WTC11 (cell line): ENCODE measurements at regions not wholly inside any gene's neighbourhood (a gene's known extent, or its start where the extent isn't known, plus 50 kb on each side); places are given as distances from the start of the nearest gene placed in this dataset.

Experiments used
- ATAC-seq: fragments of 200-7000 bp; cut with Tn5 transposase; 2 replicates; pipeline ENCODE4 v1.10.0; 2021; ENCODE audit warnings: mild to moderate bottlenecking, moderate library complexity
- CTCF ChIA-PET: fragments of 300-600 bp; sonication (Branson Sonifier 250); formaldehyde crosslinking; loops from one replicate; lab custom pipeline; 2021; ENCODE audit warnings: antibody characterized with exemption; lab: Charles Lee
- POLR2A ChIA-PET: fragments of 350-600 bp; sonication (Branson Sonifier 250); formaldehyde crosslinking; loops from one replicate; lab custom pipeline; 2021; ENCODE audit warnings: antibody characterized with exemption; lab: Charles Lee
- DNase-seq: peaks from one replicate; pipeline ENCODE4 v3.0.0; 2021; ENCODE audit warnings: low spot score
- H3K27ac Mint-ChIP-seq: 2 replicates; pipeline ENCODE4 v1.8.0; 2021; ENCODE audit warnings: mixed read lengths
- H3K27me3 Mint-ChIP-seq: 2 replicates; pipeline ENCODE4 v1.8.0; 2021; ENCODE audit warnings: low read depth, mild to moderate bottlenecking, moderate library complexity, mixed read lengths
- H3K36me3 Mint-ChIP-seq: 2 replicates; pipeline ENCODE4 v1.8.0; 2021; ENCODE audit warnings: mixed read lengths
- H3K4me1 Mint-ChIP-seq: 2 replicates; pipeline ENCODE4 v1.8.0; 2022; ENCODE audit warnings: mixed read lengths
- H3K4me3 Mint-ChIP-seq: 2 replicates; pipeline ENCODE4 v1.8.0; 2021; ENCODE audit warnings: mild to moderate bottlenecking, moderate library complexity, mixed read lengths
- H3K9me3 Mint-ChIP-seq: 2 replicates; pipeline ENCODE4 v1.8.0; 2021; ENCODE audit warnings: mixed read lengths
- ATF1 ChIP-seq: sonication (generic); formaldehyde crosslinking; IDR thresholded peaks from 2 replicates; pipeline ENCODE4 v1.8.1; 2023; ENCODE audit warnings: mild to moderate bottlenecking, moderate library complexity, missing genetic modification reagents
- CBFB ChIP-seq: sonication (generic); formaldehyde crosslinking; IDR thresholded peaks from 2 replicates; pipeline ENCODE4 v1.8.1; 2022; ENCODE audit warnings: mild to moderate bottlenecking, low read depth, missing genetic modification reagents
- CREM ChIP-seq: sonication (generic); formaldehyde crosslinking; IDR thresholded peaks from 2 replicates; pipeline ENCODE4 v1.8.1; 2022; ENCODE audit warnings: mild to moderate bottlenecking, missing genetic modification reagents, moderate library complexity
- EMX1 ChIP-seq: fragments of 250-450 bp; sonication (Bioruptor Pico); IDR thresholded peaks from 2 replicates; pipeline ENCODE4 v1.8.0; 2021; ENCODE audit warnings: mild to moderate bottlenecking
- FOXJ3 ChIP-seq: sonication (generic); formaldehyde crosslinking; IDR thresholded peaks from 2 replicates; pipeline ENCODE4 v1.9.0; 2021; ENCODE audit warnings: missing genetic modification reagents, mild to moderate bottlenecking, borderline replicate concordance
- NR2C2 ChIP-seq: sonication (generic); formaldehyde crosslinking; IDR thresholded peaks from 2 replicates; pipeline ENCODE4 v1.8.0; 2022; ENCODE audit warnings: mild to moderate bottlenecking, missing genetic modification reagents
- ZNF138 ChIP-seq: sonication (generic); formaldehyde crosslinking; conservative IDR thresholded peaks from 2 replicates; pipeline ENCODE4 v1.8.1; 2022; ENCODE audit warnings: mild to moderate bottlenecking, moderate library complexity, missing genetic modification reagents
- TF ChIP-seq, protein P1 (sequence below): fragments of 250-450 bp; sonication (Bioruptor Pico); IDR thresholded peaks from 2 replicates; pipeline ENCODE4 v1.9.0; 2021; ENCODE audit warnings: mild to moderate bottlenecking, borderline replicate concordance
- TF ChIP-seq, protein P2 (sequence below): sonication (generic); formaldehyde crosslinking; IDR thresholded peaks from 2 replicates; pipeline ENCODE4 v1.8.0; 2023; ENCODE audit warnings: mild to moderate bottlenecking, missing genetic modification reagents
- TF ChIP-seq, protein P3 (sequence below): fragments of 200-600 bp; IDR thresholded peaks from 2 replicates; pipeline ENCODE4 v1.8.0; 2022; ENCODE audit warnings: antibody characterized with exemption
- TF ChIP-seq, protein P4 (sequence below): sonication (generic); formaldehyde crosslinking; IDR thresholded peaks from 2 replicates; pipeline ENCODE4 v1.8.0; 2023; ENCODE audit warnings: missing genetic modification reagents, mild to moderate bottlenecking, borderline replicate concordance
- TF ChIP-seq, protein P5 (sequence below): sonication (generic); formaldehyde crosslinking; IDR thresholded peaks from 2 replicates; pipeline ENCODE4 v1.8.1; 2023; ENCODE audit warnings: mild to moderate bottlenecking, missing genetic modification reagents
- TF ChIP-seq, protein P6 (sequence below): sonication (generic); formaldehyde crosslinking; IDR thresholded peaks from 2 replicates; pipeline ENCODE4 v1.8.1; 2023; ENCODE audit warnings: mild to moderate bottlenecking, missing genetic modification reagents

DNA sequence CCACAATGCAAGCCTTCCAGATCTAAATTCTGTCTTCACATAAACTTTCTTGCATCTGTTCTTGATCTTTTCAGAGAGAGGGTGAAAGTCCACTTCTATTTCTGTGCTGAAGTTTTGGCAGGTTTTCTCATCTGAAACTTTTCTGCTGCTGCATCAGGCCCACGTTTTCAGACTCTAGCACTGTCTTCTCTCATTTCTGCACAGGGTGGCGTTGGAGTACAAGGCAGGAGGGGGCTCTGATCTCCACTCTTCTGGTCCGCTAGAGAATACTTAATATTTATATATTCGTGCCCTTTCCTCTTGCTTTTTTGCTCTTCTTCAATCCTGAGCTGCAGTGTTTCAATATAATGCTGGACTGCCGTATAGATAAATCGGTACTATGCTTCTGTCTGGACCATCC is 204.0 kb upstream of the PRDM9 start (continued):
- TF ChIP-seq, protein P1, sequence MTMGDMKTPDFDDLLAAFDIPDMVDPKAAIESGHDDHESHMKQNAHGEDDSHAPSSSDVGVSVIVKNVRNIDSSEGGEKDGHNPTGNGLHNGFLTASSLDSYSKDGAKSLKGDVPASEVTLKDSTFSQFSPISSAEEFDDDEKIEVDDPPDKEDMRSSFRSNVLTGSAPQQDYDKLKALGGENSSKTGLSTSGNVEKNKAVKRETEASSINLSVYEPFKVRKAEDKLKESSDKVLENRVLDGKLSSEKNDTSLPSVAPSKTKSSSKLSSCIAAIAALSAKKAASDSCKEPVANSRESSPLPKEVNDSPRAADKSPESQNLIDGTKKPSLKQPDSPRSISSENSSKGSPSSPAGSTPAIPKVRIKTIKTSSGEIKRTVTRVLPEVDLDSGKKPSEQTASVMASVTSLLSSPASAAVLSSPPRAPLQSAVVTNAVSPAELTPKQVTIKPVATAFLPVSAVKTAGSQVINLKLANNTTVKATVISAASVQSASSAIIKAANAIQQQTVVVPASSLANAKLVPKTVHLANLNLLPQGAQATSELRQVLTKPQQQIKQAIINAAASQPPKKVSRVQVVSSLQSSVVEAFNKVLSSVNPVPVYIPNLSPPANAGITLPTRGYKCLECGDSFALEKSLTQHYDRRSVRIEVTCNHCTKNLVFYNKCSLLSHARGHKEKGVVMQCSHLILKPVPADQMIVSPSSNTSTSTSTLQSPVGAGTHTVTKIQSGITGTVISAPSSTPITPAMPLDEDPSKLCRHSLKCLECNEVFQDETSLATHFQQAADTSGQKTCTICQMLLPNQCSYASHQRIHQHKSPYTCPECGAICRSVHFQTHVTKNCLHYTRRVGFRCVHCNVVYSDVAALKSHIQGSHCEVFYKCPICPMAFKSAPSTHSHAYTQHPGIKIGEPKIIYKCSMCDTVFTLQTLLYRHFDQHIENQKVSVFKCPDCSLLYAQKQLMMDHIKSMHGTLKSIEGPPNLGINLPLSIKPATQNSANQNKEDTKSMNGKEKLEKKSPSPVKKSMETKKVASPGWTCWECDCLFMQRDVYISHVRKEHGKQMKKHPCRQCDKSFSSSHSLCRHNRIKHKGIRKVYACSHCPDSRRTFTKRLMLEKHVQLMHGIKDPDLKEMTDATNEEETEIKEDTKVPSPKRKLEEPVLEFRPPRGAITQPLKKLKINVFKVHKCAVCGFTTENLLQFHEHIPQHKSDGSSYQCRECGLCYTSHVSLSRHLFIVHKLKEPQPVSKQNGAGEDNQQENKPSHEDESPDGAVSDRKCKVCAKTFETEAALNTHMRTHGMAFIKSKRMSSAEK (CRISPR knock-in tag) = no peak

DNA sequence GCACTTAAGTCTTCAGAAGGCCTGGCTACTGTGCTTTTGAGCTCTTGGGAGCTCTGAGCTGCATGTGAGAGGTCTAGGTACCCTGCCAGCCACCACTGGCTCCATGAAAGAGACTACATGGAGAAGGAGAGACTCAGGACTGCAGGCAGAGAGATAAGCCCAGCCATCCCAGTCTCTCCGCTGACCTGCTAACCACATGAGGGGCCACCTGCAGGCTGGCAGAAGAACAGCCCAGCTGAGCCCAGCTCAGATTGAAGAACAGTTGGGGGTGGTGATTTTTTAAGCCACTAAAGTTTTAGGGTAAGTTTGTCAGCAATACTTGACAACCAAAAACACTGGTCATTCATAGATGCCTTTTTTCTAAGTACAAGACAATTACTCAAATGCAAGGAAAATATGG is 205.0 kb upstream of the PRDM9 start:
- CTCF ChIA-PET = interaction anchor here (0.6 to 1.7 kb wide), 3 partner anchors 15 to 93 kb away, joined by 3 to 11 read pairs (median 3); no protein-coding TSS in a partner anchor
- POLR2A ChIA-PET = no interaction called here

DNA sequence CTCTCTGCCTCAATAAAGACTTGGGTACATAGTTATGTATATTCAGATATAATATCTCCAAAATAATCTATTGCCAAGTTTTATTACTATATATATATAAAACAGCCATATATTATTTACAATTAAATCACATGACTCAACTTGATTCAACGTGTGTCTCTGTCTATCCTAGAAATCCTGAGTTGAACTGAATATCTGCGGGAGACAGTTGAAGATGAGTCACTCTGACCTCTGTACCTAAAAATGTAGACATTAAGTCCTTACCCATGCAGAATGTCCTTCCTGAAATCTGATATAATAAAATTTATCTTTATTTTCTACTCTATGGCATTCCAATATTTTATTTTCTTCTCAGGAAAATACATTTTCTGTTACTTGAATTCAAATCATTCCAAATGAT is 218.2 kb upstream of the PRDM9 start:
- Mint-ChIP-seq H3K9me3 (peaks cover 18% of the 10 kb centered on the region), H3K27me3 (no peaks in the 10 kb centered on the region), H3K27ac (no peak overlapping the region), H3K36me3 (peaks cover 4% of the 10 kb centered on the region; the same call in 1 of the 2 replicates), H3K4me1 (no peaks in the 10 kb centered on the region), H3K4me3 (no peak overlapping the region)
- ChIA-PET POLR2A (no interaction called here), CTCF (no interaction called here)
- no peak for DNase-seq
- ATAC-seq = no peak
- TF ChIP-seq EMX1 (CRISPR knock-in tag) = no peak
- TF ChIP-seq, protein P2, sequence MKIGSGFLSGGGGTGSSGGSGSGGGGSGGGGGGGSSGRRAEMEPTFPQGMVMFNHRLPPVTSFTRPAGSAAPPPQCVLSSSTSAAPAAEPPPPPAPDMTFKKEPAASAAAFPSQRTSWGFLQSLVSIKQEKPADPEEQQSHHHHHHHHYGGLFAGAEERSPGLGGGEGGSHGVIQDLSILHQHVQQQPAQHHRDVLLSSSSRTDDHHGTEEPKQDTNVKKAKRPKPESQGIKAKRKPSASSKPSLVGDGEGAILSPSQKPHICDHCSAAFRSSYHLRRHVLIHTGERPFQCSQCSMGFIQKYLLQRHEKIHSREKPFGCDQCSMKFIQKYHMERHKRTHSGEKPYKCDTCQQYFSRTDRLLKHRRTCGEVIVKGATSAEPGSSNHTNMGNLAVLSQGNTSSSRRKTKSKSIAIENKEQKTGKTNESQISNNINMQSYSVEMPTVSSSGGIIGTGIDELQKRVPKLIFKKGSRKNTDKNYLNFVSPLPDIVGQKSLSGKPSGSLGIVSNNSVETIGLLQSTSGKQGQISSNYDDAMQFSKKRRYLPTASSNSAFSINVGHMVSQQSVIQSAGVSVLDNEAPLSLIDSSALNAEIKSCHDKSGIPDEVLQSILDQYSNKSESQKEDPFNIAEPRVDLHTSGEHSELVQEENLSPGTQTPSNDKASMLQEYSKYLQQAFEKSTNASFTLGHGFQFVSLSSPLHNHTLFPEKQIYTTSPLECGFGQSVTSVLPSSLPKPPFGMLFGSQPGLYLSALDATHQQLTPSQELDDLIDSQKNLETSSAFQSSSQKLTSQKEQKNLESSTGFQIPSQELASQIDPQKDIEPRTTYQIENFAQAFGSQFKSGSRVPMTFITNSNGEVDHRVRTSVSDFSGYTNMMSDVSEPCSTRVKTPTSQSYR (CRISPR knock-in tag) = no peak
- no peak for TF ChIP-seq FOXJ3 (CRISPR knock-in tag)
- TF ChIP-seq NR2C2 (CRISPR knock-in tag) = no peak
- TF ChIP-seq, protein P3, sequence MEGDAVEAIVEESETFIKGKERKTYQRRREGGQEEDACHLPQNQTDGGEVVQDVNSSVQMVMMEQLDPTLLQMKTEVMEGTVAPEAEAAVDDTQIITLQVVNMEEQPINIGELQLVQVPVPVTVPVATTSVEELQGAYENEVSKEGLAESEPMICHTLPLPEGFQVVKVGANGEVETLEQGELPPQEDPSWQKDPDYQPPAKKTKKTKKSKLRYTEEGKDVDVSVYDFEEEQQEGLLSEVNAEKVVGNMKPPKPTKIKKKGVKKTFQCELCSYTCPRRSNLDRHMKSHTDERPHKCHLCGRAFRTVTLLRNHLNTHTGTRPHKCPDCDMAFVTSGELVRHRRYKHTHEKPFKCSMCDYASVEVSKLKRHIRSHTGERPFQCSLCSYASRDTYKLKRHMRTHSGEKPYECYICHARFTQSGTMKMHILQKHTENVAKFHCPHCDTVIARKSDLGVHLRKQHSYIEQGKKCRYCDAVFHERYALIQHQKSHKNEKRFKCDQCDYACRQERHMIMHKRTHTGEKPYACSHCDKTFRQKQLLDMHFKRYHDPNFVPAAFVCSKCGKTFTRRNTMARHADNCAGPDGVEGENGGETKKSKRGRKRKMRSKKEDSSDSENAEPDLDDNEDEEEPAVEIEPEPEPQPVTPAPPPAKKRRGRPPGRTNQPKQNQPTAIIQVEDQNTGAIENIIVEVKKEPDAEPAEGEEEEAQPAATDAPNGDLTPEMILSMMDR = no peak
- TF ChIP-seq ATF1 (CRISPR knock-in tag) = no peak

More for the DNA sequence above, 205.0 kb upstream of the PRDM9 start:
- no peak overlapping the region for H3K4me3 Mint-ChIP-seq
- ATAC-seq = peak; percentile 85
- DNase-seq = no peak
- no peak overlapping the region for H3K27ac Mint-ChIP-seq
- H3K9me3 Mint-ChIP-seq = peaks cover 37% of the 10 kb centered on the region
- H3K27me3 Mint-ChIP-seq = no peaks in the 10 kb centered on the region
- H3K36me3 Mint-ChIP-seq = peaks cover 10% of the 10 kb centered on the region
- no peaks in the 10 kb centered on the region; the same call in 1 of the 2 replicates for H3K4me1 Mint-ChIP-seq
- TF ChIP-seq CBFB = no peak
- no peak for TF ChIP-seq CREM
- TF ChIP-seq, protein P4, sequence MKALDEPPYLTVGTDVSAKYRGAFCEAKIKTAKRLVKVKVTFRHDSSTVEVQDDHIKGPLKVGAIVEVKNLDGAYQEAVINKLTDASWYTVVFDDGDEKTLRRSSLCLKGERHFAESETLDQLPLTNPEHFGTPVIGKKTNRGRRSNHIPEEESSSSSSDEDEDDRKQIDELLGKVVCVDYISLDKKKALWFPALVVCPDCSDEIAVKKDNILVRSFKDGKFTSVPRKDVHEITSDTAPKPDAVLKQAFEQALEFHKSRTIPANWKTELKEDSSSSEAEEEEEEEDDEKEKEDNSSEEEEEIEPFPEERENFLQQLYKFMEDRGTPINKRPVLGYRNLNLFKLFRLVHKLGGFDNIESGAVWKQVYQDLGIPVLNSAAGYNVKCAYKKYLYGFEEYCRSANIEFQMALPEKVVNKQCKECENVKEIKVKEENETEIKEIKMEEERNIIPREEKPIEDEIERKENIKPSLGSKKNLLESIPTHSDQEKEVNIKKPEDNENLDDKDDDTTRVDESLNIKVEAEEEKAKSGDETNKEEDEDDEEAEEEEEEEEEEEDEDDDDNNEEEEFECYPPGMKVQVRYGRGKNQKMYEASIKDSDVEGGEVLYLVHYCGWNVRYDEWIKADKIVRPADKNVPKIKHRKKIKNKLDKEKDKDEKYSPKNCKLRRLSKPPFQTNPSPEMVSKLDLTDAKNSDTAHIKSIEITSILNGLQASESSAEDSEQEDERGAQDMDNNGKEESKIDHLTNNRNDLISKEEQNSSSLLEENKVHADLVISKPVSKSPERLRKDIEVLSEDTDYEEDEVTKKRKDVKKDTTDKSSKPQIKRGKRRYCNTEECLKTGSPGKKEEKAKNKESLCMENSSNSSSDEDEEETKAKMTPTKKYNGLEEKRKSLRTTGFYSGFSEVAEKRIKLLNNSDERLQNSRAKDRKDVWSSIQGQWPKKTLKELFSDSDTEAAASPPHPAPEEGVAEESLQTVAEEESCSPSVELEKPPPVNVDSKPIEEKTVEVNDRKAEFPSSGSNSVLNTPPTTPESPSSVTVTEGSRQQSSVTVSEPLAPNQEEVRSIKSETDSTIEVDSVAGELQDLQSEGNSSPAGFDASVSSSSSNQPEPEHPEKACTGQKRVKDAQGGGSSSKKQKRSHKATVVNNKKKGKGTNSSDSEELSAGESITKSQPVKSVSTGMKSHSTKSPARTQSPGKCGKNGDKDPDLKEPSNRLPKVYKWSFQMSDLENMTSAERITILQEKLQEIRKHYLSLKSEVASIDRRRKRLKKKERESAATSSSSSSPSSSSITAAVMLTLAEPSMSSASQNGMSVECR = no peak
- TF ChIP-seq, protein P5, sequence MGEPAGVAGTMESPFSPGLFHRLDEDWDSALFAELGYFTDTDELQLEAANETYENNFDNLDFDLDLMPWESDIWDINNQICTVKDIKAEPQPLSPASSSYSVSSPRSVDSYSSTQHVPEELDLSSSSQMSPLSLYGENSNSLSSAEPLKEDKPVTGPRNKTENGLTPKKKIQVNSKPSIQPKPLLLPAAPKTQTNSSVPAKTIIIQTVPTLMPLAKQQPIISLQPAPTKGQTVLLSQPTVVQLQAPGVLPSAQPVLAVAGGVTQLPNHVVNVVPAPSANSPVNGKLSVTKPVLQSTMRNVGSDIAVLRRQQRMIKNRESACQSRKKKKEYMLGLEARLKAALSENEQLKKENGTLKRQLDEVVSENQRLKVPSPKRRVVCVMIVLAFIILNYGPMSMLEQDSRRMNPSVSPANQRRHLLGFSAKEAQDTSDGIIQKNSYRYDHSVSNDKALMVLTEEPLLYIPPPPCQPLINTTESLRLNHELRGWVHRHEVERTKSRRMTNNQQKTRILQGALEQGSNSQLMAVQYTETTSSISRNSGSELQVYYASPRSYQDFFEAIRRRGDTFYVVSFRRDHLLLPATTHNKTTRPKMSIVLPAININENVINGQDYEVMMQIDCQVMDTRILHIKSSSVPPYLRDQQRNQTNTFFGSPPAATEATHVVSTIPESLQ (CRISPR knock-in tag) = no peak
- no peak for TF ChIP-seq ZNF138 (CRISPR knock-in tag)
- TF ChIP-seq, protein P6, sequence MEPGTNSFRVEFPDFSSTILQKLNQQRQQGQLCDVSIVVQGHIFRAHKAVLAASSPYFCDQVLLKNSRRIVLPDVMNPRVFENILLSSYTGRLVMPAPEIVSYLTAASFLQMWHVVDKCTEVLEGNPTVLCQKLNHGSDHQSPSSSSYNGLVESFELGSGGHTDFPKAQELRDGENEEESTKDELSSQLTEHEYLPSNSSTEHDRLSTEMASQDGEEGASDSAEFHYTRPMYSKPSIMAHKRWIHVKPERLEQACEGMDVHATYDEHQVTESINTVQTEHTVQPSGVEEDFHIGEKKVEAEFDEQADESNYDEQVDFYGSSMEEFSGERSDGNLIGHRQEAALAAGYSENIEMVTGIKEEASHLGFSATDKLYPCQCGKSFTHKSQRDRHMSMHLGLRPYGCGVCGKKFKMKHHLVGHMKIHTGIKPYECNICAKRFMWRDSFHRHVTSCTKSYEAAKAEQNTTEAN = no peak
